Gastroesophageal sphincter (tissue), 4 donors: ENCODE measurements at regions not wholly inside any gene's neighbourhood (a gene's known extent, or its start where the extent isn't known, plus 50 kb on each side); places are given as distances from the start of the nearest gene placed in this dataset.

ENCODE experiments used
- ATAC-seq: fragments of 150-250 bp; one replicate; pipeline ENCODE4 v1.9.1; 2016; ENCODE audit warnings: mild to moderate bottlenecking, moderate library complexity
- H3K27ac ChIP-seq, 4 donors: fragments of 200-600 bp; sonication (generic) in 3 of 4; 1 replicate in 3 of 4; 2 replicates in 1 of 4; pipeline ENCODE4 v1.5.1; 2016 to 2019
- H3K27me3 ChIP-seq: fragments of 200-600 bp; sonication (generic); one replicate; pipeline ENCODE4 v1.5.1; 2019
- H3K36me3 ChIP-seq, 2 donors: fragments of 200-600 bp; sonication (generic); one replicate each; pipeline ENCODE4 v1.5.1; 2019; ENCODE audit warnings: control low read depth in 1 of 2
- H3K4me1 ChIP-seq, 3 donors: fragments of 200-600 bp; sonication (generic); 1 replicate in 2 of 3; 2 replicates in 1 of 3; pipeline ENCODE4 v1.5.1; 2016 to 2019; ENCODE audit warnings: control low read depth in 2 of 3
- H3K4me3 ChIP-seq, 2 donors: fragments of 200-600 bp; sonication (generic); one replicate each; pipeline ENCODE4 v1.5.1; 2019; ENCODE audit warnings: mild to moderate bottlenecking in 1 of 2, moderate library complexity in 1 of 2
- H3K9me3 ChIP-seq, 3 donors: fragments of 200-600 bp; sonication (generic); one replicate each; pipeline ENCODE4 v1.5.1; 2017 to 2019; ENCODE audit warnings: control low read depth in 2 of 3
- EP300 ChIP-seq: sonication (generic); formaldehyde crosslinking; IDR thresholded peaks from one replicate; pipeline ENCODE4 v1.6.1; 2017; ENCODE audit warnings: antibody characterized with exemption, mild to moderate bottlenecking
- POLR2A ChIP-seq, 2 donors: fragments of 450-650 bp; IDR thresholded peaks; one replicate each; pipeline ENCODE4 v1.6.1; 2017; ENCODE audit warnings: antibody characterized with exemption in 2 of 2, mild to moderate bottlenecking in 2 of 2, moderate library complexity in 1 of 2
- POLR2AphosphoS5 ChIP-seq: sonication (generic); formaldehyde crosslinking; IDR thresholded peaks from one replicate; pipeline ENCODE4 v1.6.1; 2017; ENCODE audit warnings: antibody characterized with exemption
- WGBS, 2 donors: methylation state at CpG; one replicate each; pipeline ENCODE4 v1.1.5; 2018; ENCODE audit warnings: low coverage in 1 of 2; 5-methylcytosine and 5-hydroxymethylcytosine counted together
- TF ChIP-seq, protein P1 (sequence below), 4 experiments: fragments of 200-600 bp in 2 of 4; fragments of 450-650 bp in 2 of 4; sonication (generic) in 1 of 4; IDR thresholded peaks; one replicate each; pipeline ENCODE4 v1.5.1; 2017 to 2019; ENCODE audit warnings: antibody characterized with exemption in 4 of 4, mild to moderate bottlenecking in 2 of 4, moderate library complexity in 2 of 4

DNA sequence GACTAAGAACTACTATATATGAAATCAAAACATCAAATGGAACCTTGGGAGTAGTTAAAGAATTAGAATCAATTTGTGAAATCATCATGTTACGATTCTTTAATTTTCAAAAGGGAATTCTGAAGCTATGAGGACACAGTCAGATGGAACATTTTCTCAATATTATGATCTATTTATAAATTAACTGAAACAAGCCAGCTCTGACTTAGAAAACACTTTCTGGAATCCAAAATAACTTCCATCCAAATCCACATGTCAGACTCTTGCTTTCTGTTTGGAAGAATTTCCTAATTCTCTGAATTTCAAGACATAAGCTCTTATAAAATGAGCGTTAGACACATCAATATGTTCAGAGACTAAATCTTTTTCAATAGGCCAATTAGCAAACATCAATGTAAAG lies 737.7 kb upstream of the SOX9 start:
- no peak for ATAC-seq
- no peak overlapping the region for H3K4me3 ChIP-seq

DNA sequence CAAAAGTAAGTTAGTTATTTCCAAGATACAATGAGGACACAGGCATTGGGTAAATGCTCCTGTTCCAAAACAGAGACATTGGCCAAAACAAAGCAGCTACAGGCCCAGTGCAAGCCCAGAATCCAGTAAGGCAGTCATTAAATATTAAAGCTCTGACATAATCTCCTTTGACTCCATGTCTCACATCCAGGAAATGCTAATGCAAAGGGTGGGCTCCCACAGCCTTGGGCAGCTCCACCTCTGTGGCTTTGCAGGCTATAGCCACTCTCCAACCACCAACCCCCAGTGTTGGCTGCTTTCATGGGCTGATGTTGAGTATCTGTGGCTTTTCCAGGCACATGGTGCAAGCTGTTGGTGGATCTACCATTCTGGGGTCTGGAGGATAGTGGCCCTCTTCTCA lies 733.4 kb upstream of the SOX9 start:
- no peaks in the 10 kb centered on the region for H3K4me1 ChIP-seq
- H3K27ac ChIP-seq: no peak overlapping the region
- H3K36me3 ChIP-seq: no peaks in the 10 kb centered on the region
- TF ChIP-seq POLR2A (IDR thresholded peaks at IDR 0.05) (no peak), POLR2AphosphoS5 (no peak), EP300 (no peak)
- TF ChIP-seq, protein P1, sequence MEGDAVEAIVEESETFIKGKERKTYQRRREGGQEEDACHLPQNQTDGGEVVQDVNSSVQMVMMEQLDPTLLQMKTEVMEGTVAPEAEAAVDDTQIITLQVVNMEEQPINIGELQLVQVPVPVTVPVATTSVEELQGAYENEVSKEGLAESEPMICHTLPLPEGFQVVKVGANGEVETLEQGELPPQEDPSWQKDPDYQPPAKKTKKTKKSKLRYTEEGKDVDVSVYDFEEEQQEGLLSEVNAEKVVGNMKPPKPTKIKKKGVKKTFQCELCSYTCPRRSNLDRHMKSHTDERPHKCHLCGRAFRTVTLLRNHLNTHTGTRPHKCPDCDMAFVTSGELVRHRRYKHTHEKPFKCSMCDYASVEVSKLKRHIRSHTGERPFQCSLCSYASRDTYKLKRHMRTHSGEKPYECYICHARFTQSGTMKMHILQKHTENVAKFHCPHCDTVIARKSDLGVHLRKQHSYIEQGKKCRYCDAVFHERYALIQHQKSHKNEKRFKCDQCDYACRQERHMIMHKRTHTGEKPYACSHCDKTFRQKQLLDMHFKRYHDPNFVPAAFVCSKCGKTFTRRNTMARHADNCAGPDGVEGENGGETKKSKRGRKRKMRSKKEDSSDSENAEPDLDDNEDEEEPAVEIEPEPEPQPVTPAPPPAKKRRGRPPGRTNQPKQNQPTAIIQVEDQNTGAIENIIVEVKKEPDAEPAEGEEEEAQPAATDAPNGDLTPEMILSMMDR (IDR thresholded peaks at IDR 0.05): no peak
- H3K4me3 ChIP-seq: no peak overlapping the region
- ATAC-seq: no peak
- H3K9me3 ChIP-seq: no peaks in the 10 kb centered on the region
- H3K27me3 ChIP-seq: no peaks in the 10 kb centered on the region

More for the DNA sequence above, 737.7 kb upstream of the SOX9 start:
- Histone ChIP-seq H3K4me1 (no peaks in the 10 kb centered on the region), H3K36me3 (no peaks in the 10 kb centered on the region), H3K27ac (no peak overlapping the region), H3K27me3 (no peaks in the 10 kb centered on the region), H3K9me3 (no peaks in the 10 kb centered on the region)
- TF ChIP-seq, protein P1 (IDR thresholded peaks at IDR 0.05): no peak
- TF ChIP-seq POLR2A (IDR thresholded peaks at IDR 0.05) (no peak), EP300 (no peak), POLR2AphosphoS5 (no peak)
- WGBS, 2 donors: 57 to 75% methylated on average over 2 of the region's 2 CpGs

DNA sequence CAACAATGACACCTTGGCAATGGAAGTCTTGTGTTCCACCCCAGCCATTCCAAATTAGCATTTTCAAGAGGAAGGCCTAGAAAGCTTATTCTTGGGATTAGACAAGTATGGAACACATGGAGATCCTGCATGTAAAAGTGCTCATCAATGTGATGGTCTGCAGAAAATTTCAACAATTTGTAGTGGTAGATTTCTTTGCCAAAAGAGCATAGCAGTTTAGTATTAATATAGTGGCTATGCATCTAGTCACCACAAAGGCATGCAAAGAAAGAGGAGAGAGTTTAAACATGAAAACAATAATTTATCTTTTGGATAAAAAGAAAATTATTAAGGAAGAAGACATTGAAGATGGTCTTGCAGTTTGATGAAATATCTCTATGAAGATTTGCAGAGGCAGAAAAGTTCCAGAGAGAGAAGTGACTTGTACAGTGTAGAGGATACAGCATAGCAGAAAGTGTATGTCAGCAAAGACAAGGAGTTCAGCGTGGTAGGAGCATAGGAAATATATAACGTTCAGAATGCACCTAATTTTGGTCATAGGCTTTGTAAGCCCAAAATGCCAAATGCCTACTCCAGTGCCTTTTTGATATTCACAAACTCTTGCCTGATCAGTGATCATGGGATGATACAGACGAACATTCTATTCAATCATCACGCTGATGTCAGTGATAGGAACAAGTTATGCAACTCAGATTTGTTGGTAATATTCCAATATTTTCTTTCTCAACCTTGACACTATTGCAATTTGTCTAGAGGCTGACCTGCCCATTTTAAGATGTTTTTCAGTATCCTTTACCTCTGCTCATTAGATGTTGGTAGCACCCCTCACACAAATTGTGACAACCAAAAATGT lies 727.9 kb upstream of the SOX9 start:
- no peaks in the 10 kb centered on the region for H3K36me3 ChIP-seq
- no peaks in the 10 kb centered on the region for H3K27me3 ChIP-seq
- no peaks in the 10 kb centered on the region for H3K4me1 ChIP-seq
- no peaks in the 10 kb centered on the region for H3K9me3 ChIP-seq
- TF ChIP-seq POLR2AphosphoS5: no peak
- no peak for TF ChIP-seq POLR2A (IDR thresholded peaks at IDR 0.05)
- TF ChIP-seq, protein P1 (IDR thresholded peaks at IDR 0.05): no peak
- TF ChIP-seq EP300: no peak
- no peak for ATAC-seq
- H3K4me3 ChIP-seq: no peak overlapping the region
- 80 to 100% methylated on average over 1 to 4 of the region's 4 CpGs for WGBS, 2 donors
- H3K27ac ChIP-seq: no peak overlapping the region

DNA sequence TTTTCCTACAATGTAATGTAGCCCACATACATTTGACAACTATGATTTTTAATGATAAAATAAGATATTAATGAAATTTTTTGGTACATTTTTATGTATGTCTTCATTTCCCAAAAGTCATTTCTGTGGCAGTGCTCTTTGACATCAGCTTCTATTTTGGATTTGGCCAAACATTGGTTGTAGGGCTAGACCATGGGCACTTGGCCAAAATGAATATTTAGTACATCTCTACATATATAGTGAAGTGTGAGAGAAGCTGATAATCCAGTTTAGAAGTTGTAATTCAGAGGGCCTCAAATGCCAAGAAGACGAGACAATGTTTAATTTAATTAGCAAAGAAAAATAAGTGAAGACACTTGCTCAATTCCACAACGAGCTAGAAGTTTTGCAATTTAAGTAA lies 724.9 kb upstream of the SOX9 start:
- WGBS, 2 donors: 29 to 64% methylated on average over 2 of the region's 2 CpGs
- H3K27me3 ChIP-seq: no peaks in the 10 kb centered on the region
- TF ChIP-seq, protein P1 (IDR thresholded peaks at IDR 0.05): no peak
- TF ChIP-seq EP300 (no peak), POLR2A (IDR thresholded peaks at IDR 0.05) (no peak), POLR2AphosphoS5 (no peak)
- H3K4me3 ChIP-seq: no peak overlapping the region
- no peaks in the 10 kb centered on the region for H3K4me1 ChIP-seq
- no peak overlapping the region for H3K27ac ChIP-seq
- no peaks in the 10 kb centered on the region for H3K36me3 ChIP-seq
- ATAC-seq: no peak
- H3K9me3 ChIP-seq: no peaks in the 10 kb centered on the region

DNA sequence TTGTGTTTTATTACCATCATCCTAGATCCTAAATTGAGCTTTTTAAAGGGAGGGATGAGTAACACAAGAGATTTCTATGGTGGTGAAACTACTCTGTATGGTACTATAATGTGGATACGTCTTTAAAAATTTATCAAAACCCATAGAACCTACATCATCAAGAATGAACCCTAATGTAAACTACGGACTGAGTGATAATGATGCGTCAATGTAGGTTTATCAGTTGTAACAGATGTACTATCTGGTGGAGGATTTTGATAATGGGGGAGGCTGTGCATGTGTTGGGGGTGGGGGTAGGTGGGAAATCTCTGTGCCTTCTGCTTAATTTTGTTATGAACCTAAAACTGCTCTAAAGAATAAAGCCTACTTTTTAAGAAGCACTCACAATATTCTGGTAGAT lies 724.1 kb upstream of the SOX9 start:
- H3K27ac ChIP-seq: no peak overlapping the region
- H3K4me1 ChIP-seq: no peaks in the 10 kb centered on the region
- ATAC-seq: no peak
- H3K36me3 ChIP-seq: no peaks in the 10 kb centered on the region
- no peaks in the 10 kb centered on the region for H3K9me3 ChIP-seq
- 67 to 85% methylated on average over 3 of the region's 3 CpGs for WGBS, 2 donors
- TF ChIP-seq EP300: no peak
- TF ChIP-seq, protein P1 (IDR thresholded peaks at IDR 0.05): no peak
- no peak for TF ChIP-seq POLR2AphosphoS5
- no peak for TF ChIP-seq POLR2A (IDR thresholded peaks at IDR 0.05)
- no peak overlapping the region for H3K4me3 ChIP-seq
- no peaks in the 10 kb centered on the region for H3K27me3 ChIP-seq
